ENCODE measurements at regions not wholly inside any gene's neighbourhood (a gene's known extent, or its start where the extent isn't known, plus 50 kb on each side); places are given as distances from the start of the nearest gene placed in this dataset.

DNA sequence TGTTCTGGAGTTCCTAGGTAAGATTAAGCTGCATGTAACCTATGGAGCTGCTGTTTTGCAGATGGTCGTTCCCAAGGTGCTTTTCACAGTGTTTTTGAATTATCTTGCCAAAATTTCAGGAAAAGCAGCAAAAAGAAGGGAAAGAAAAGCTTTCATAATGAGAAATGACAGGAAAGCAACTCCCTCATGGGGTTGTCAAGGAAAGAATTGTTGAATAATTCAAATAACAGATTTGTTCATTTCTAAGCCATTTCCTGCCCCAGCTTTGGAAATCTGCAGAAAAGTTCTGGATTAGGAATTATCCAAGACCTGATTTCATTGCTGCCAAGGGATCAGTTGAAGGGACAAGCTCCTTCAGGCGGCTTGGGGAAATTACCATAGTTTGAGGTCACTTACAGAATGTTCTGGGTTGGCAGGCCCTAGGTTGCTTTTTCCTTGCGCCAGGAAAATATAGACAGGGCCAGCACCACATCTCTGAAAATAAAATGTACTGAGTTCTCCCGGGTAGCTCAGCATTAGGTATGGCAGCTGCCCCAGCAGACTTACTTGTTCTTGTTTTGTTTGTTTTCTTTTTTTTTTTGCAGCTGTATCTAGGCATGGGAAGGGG is 354.7 kb downstream of the STIM2 start:
- Mint-ChIP-seq H3K27ac (no peak overlapping the region), H3K9me3 (ENCODE audit: low read depth) (no peaks in the 10 kb centered on the region), H3K4me3 (no peak overlapping the region), H3K36me3 (no peaks in the 10 kb centered on the region), H3K27me3 (no peaks in the 10 kb centered on the region), H3K4me1 (no peaks in the 10 kb centered on the region)
- DNase-seq, result no peak
- CTCF ChIA-PET, result no interaction called here
- no peak for ATAC-seq

DNA sequence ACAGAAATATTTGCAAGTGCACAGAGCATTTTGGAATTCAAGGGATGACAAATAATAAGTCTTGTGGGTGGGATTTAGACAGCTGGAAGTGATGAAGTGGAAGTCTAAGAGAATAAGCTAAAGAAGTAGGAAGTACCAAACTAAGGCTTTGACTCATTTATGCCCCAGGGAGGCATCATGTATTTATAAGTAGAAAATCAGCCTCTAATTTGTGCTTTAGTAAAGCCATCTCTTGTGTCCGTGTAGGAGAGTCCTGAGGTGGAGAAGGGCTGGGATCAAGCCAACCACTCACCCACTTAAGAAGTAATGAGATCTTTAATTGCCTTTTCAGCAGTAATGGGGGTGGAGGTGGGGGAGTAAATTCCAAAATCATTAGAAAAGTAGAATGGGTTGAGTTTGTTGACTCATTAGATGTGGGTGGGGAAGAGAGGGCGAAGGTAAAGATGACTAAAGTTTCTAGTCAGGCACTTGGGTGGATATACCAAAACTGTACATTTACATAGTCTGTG is 356.7 kb downstream of the STIM2 start:
- CTCF ChIA-PET, result no interaction called here

DNA sequence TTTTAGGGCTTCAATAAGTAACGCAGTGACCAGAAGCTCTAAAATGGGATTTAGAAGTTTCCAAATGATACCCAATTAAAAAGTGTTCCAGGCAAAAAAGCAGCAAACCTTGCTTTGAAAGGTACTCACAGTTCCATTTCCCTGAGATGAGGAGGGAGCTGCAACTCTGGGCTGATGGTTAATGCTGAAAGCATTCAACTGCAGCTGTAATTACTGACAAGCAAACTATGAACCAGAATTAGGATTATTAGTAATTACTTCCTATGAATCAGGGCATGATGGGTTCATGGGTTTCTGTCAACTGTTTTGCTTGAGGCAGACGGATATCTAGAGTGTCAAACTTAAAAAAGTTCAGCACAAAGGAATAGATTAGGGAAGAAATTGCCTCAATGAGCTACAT is 357.4 kb downstream of the STIM2 start:
- no peaks in the 10 kb centered on the region for H3K36me3 Mint-ChIP-seq
- ATAC-seq, result no peak
- H3K27ac Mint-ChIP-seq, result no peak overlapping the region

More for the DNA sequence above, 356.7 kb downstream of the STIM2 start:
- ATAC-seq (no peak), DNase-seq (no peak)
- Mint-ChIP-seq H3K27me3 (no peaks in the 10 kb centered on the region), H3K27ac (no peak overlapping the region), H3K4me1 (no peaks in the 10 kb centered on the region), H3K36me3 (no peaks in the 10 kb centered on the region), H3K9me3 (ENCODE audit: low read depth) (no peaks in the 10 kb centered on the region), H3K4me3 (no peak overlapping the region)

DNA sequence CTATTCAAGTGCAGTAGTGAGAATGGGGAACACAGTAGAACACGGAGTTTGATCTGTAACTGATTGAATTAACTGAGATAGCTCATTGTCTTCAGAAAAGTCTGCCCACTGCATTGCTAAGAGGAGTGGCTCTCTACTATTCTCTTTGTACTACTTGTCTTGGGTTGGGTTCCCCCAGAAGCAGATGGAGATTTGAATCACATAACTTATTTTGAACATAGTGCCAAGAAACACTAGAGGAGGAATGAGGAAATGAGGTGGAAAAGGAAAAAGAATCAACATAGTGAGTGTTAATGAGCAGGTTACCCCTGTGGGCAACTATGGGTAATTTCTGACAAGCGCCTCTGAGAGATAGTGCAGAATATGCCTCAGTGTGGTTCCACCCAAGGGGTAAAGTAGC is 362.7 kb downstream of the STIM2 start:
- Mint-ChIP-seq H3K36me3 (no peaks in the 10 kb centered on the region), H3K4me3 (no peak overlapping the region), H3K4me1 (no peaks in the 10 kb centered on the region), H3K27me3 (no peaks in the 10 kb centered on the region), H3K27ac (no peak overlapping the region), H3K9me3 (ENCODE audit: low read depth) (no peaks in the 10 kb centered on the region)
- no peak for DNase-seq
- CTCF ChIA-PET, result no interaction called here
- no peak for ATAC-seq

More for the DNA sequence above, 357.4 kb downstream of the STIM2 start:
- no peaks in the 10 kb centered on the region for H3K4me1 Mint-ChIP-seq
- CTCF ChIA-PET, result no interaction called here
- H3K9me3 Mint-ChIP-seq (ENCODE audit: low read depth), result no peaks in the 10 kb centered on the region
- H3K27me3 Mint-ChIP-seq, result no peaks in the 10 kb centered on the region
- DNase-seq, result no peak
- no peak overlapping the region for H3K4me3 Mint-ChIP-seq

DNA sequence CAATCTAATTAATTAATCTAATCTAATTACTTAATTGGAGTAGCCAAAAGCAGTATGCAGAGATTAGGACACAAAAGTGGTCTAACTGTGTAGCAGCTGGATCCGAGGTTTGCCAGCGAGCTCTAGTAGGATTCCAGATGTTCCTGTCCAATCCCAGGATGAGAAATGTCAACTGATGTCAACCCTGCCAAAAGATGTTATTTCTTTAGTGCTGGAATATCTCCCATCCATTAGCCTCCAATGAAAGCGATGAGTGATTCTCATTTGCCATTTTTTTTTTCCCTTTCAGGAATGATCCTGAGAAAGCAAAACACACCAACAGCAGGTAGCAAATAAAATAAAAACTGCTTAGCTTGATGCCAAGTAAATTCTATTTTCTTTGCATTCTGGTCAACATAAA is 372.9 kb downstream of the STIM2 start:
- DNase-seq, result no peak
- Mint-ChIP-seq H3K27ac (no peak overlapping the region), H3K36me3 (no peaks in the 10 kb centered on the region), H3K4me3 (no peak overlapping the region), H3K9me3 (ENCODE audit: low read depth) (no peaks in the 10 kb centered on the region), H3K27me3 (no peaks in the 10 kb centered on the region), H3K4me1 (no peaks in the 10 kb centered on the region)
- no peak for ATAC-seq
- CTCF ChIA-PET, result no interaction called here

DNA sequence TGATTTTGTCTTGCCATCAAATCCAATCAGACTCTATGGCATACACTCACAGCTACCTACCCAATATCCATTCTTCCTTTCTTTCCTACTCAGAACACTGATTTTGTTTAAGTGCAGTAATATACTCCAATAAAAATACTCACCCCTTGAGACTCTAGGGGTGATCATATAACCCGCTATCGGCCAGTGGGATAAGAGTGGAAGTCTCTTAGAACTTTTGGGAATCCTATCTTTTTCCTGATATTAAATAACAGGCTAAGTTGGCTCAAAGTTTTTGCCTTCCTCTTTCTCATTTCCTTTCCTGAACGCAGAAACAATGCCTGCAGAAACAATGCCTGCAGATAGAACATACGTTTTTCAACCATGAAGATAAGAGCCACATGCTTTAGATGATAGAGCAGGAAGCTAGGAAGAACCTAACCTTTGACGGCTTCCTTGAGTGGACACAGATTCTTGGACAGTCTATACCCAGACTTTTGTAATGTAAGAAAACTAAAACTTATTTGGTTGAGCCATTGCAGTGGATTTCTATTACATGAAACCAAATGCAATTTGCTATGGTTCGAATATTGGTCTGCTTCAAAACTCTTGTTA is 373.8 kb downstream of the STIM2 start:
- H3K4me1 Mint-ChIP-seq, result no peaks in the 10 kb centered on the region
- H3K9me3 Mint-ChIP-seq (ENCODE audit: low read depth), result no peaks in the 10 kb centered on the region
- H3K27me3 Mint-ChIP-seq, result no peaks in the 10 kb centered on the region
- ATAC-seq, result no peak
- H3K4me3 Mint-ChIP-seq, result no peak overlapping the region
- DNase-seq, result no peak
- CTCF ChIA-PET, result no interaction called here
- H3K36me3 Mint-ChIP-seq, result no peaks in the 10 kb centered on the region
- no peak overlapping the region for H3K27ac Mint-ChIP-seq

DNA sequence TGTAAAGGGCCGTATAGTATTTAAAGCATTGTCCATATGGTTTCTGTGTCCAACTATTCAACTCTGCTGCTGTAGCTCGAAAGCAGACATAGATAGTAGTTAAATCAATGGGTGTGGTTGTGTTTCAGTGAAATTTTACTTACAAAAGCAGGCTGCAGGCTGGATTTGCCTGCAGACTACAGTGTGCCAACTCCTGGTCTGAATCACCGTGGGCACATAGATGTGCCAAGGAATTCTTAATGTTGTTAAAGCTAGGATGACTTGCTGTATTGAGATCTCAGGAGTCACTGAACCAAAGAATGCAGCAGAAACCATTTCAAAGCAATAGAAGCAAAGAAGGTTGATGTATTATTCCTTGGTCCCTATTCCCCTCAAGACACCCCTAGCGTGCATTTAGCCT is 379.0 kb downstream of the STIM2 start:
- Mint-ChIP-seq H3K27ac (no peak overlapping the region), H3K4me1 (no peaks in the 10 kb centered on the region), H3K4me3 (no peak overlapping the region), H3K9me3 (ENCODE audit: low read depth) (no peaks in the 10 kb centered on the region), H3K27me3 (no peaks in the 10 kb centered on the region), H3K36me3 (no peaks in the 10 kb centered on the region)
- DNase-seq, result no peak
- CTCF ChIA-PET, result no interaction called here
- no peak for ATAC-seq

DNA sequence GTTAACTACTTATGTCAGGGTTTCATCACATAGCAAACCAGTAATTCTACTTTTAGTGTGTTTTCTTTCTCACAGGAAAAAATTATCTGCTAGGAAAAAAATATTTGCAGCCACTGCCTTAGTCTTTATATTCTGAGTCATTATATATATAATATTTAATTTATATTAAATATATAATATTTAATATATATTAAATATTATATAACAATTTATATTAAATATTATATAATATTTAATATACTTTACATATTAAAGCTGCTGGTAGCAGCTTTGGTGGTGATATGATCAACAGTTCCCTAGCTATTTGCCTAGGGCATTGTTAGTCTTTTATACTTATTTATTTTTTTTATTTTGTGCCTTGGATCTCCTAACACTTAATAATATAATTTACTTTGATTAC is 381.6 kb downstream of the STIM2 start:
- H3K27ac Mint-ChIP-seq, result no peak overlapping the region
- H3K27me3 Mint-ChIP-seq, result no peaks in the 10 kb centered on the region
- CTCF ChIA-PET, result no interaction called here
- H3K4me1 Mint-ChIP-seq, result no peaks in the 10 kb centered on the region
- H3K36me3 Mint-ChIP-seq, result no peaks in the 10 kb centered on the region
- ATAC-seq (no peak), DNase-seq (no peak)
- no peak overlapping the region for H3K4me3 Mint-ChIP-seq
- peaks cover 2% of the 10 kb centered on the region for H3K9me3 Mint-ChIP-seq (ENCODE audit: low read depth)

DNA sequence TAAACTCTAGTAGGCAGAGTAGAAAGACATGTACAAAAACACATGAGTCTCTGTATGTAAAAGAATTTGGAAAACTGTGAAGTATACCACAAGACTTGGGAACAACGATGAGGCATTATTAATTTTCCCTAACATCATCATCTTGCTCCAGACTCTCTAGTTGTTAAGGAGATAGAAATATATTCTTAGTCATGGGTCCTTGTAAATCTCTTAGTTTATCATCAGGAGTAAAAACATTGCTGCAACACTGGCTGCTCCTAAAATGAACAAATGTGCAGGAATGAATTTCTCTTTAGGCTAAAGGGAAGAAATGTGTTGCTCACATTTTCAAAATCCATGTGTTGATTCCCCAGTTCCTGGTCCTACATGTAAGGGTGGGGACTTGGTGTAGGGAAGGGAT is 384.6 kb downstream of the STIM2 start:
- ATAC-seq (no peak), DNase-seq (no peak)
- H3K27me3 Mint-ChIP-seq, result no peaks in the 10 kb centered on the region
- H3K27ac Mint-ChIP-seq, result no peak overlapping the region
- CTCF ChIA-PET, result no interaction called here
- no peak overlapping the region for H3K4me3 Mint-ChIP-seq
- H3K36me3 Mint-ChIP-seq, result no peaks in the 10 kb centered on the region
- H3K9me3 Mint-ChIP-seq (ENCODE audit: low read depth), result peaks cover 2% of the 10 kb centered on the region
- no peaks in the 10 kb centered on the region for H3K4me1 Mint-ChIP-seq

DNA sequence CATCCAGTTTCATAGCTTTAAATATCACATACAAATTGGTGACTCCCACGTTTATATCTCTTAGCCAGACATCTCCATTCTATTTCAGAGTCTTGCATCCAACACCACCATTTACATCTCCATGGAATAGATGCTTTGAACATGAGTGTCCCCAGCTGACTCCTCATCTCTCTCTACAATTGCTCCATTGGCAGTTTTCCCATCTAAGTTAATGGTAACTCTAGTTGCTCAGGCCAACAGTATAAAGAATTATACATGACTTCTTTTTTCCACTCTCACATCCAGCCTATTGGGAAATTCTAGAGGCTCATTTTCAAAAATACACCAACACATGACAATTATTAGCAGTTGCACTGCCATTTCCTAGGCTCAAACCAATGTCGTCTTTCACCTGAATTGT is 388.2 kb downstream of the STIM2 start:
- Mint-ChIP-seq H3K27me3 (no peaks in the 10 kb centered on the region), H3K27ac (no peak overlapping the region), H3K9me3 (ENCODE audit: low read depth) (peaks cover 2% of the 10 kb centered on the region), H3K4me3 (no peak overlapping the region), H3K4me1 (no peaks in the 10 kb centered on the region), H3K36me3 (no peaks in the 10 kb centered on the region)
- ATAC-seq (no peak), DNase-seq (no peak)
- CTCF ChIA-PET, result no interaction called here

DNA sequence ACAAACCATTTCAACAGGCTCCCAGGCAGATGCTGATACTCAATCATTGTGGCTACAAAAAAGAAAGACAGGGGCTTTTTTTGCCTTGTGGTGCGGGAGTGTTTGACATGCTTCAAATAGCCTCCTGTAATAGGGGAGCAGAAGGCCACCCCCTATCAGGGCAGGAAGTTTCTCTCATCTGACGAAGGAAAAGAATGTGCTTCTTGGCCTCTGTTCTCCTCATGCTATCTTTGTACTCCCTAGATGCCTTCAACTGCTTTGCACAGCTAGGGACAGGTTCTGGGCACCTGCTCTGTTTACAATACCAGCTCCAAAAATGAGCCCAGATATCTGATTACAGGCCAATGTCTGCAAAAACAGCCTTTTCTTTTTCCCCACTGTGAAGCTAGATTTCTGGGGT is 391.1 kb downstream of the STIM2 start:
- H3K27ac Mint-ChIP-seq, result no peak overlapping the region
- H3K4me3 Mint-ChIP-seq, result no peak overlapping the region
- H3K36me3 Mint-ChIP-seq, result no peaks in the 10 kb centered on the region
- ATAC-seq (no peak), DNase-seq (no peak)
- no peaks in the 10 kb centered on the region for H3K27me3 Mint-ChIP-seq
- H3K4me1 Mint-ChIP-seq, result no peaks in the 10 kb centered on the region
- CTCF ChIA-PET, result no interaction called here
- peaks cover 2% of the 10 kb centered on the region for H3K9me3 Mint-ChIP-seq (ENCODE audit: low read depth)

DNA sequence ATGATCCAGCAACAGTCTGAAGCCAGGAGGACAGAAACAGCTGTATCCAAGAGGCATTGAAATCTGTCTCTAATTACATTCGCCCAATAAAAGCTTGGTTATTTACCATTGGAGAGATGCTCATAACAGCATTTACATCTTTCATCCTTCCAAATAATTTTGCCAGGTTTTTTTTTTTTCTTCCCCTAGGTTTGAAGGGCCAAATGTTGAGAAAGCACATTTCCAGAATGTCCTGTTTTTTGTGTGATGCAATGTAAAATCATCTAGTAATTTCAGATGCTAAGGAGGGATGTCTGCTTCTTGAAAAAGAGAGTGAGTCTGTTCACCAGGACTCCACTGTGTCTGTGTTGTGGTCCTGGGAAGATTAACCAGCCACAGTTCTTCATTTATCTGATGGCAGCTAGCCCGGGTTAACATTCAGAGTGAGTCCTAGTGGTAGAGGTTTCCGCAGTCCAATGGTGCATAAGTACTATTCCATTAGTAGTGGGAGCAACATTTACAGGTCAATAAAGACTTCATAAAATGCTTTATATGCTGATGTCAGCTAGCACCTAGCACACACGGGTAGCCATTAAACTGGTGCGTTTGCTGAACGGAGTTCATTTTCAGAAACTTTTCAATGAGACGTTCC is 406.8 kb downstream of the STIM2 start:
- DNase-seq (no peak), ATAC-seq (no peak)
- CTCF ChIA-PET, result no interaction called here

DNA sequence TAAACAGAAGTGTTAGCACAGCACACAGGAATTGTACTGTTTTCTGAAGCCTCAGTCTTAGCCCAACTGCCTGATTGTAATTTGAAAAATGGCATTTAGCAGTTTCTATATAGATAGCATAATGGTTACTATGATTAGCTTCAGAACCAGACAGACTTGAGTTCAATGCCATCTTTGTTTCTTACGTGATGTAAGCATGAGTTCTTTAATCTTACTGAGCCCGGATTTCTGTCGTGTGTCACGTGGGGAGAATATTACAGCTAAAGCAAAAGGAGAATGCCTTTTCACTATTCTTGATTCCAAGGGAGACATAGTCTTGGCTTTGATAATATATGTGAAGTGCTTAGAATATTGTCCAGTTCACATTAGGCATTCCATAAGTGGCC is 407.3 kb downstream of the STIM2 start:
- DNase-seq, result no peak
- no peak overlapping the region for H3K27ac Mint-ChIP-seq
- no peaks in the 10 kb centered on the region for H3K27me3 Mint-ChIP-seq
- H3K4me1 Mint-ChIP-seq, result no peaks in the 10 kb centered on the region
- CTCF ChIA-PET, result no interaction called here
- H3K9me3 Mint-ChIP-seq (ENCODE audit: low read depth), result no peaks in the 10 kb centered on the region
- H3K36me3 Mint-ChIP-seq, result no peaks in the 10 kb centered on the region
- no peak overlapping the region for H3K4me3 Mint-ChIP-seq
- no peak for ATAC-seq

More for the DNA sequence above, 406.8 kb downstream of the STIM2 start:
- Mint-ChIP-seq H3K9me3 (ENCODE audit: low read depth) (no peaks in the 10 kb centered on the region), H3K27me3 (no peaks in the 10 kb centered on the region), H3K4me1 (no peaks in the 10 kb centered on the region), H3K36me3 (no peaks in the 10 kb centered on the region), H3K4me3 (no peak overlapping the region), H3K27ac (no peak overlapping the region)

DNA sequence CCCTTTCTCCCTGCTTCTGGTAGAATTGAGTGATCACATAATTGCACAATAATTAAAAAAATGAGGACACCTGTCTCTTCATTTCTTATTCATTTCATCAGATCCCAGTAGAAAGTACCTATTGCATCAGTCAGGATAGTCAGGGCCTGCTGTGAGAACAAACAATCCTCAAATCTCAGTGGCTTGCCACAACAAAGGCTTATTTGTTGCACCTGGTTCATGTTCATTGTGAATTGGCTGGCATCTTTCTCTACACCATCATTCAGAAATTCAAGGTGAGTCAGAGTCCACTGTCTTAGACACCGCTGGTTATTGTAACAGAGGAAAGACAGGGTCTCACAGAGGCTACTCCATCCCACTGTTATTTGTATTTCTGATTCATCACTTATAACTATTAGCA is 409.8 kb downstream of the STIM2 start:
- H3K27me3 Mint-ChIP-seq, result no peaks in the 10 kb centered on the region
- no peaks in the 10 kb centered on the region for H3K36me3 Mint-ChIP-seq
- no peak overlapping the region for H3K27ac Mint-ChIP-seq
- H3K9me3 Mint-ChIP-seq (ENCODE audit: low read depth), result no peaks in the 10 kb centered on the region
- no peaks in the 10 kb centered on the region for H3K4me1 Mint-ChIP-seq
- CTCF ChIA-PET, result no interaction called here
- no peak for DNase-seq
- no peak for ATAC-seq
- H3K4me3 Mint-ChIP-seq, result no peak overlapping the region
